Endodermal cell (in vitro differentiated cells): ENCODE measurements at regions not wholly inside any gene's neighbourhood (a gene's known extent, or its start where the extent isn't known, plus 50 kb on each side); places are given as distances from the start of the nearest gene placed in this dataset.

ENCODE experiments used
- DNase-seq: peaks from one replicate; pipeline ENCODE4 v3.0.0-alpha.2; 2017
- H3K27ac ChIP-seq: 2 replicates; pipeline ENCODE4 v1.5.1; 2013; ENCODE audit warnings: mild to moderate bottlenecking, low read depth, low read length, moderate library complexity
- H3K27me3 ChIP-seq: 2 replicates; pipeline ENCODE4 v1.6.1; 2013; ENCODE audit warnings: mild to moderate bottlenecking, low read length, moderate library complexity; ENCODE audit not compliant: insufficient read depth, control insufficient read depth, poor library complexity, severe bottlenecking
- H3K36me3 ChIP-seq: 2 replicates; pipeline ENCODE4 v1.7.0; 2013; ENCODE audit warnings: mild to moderate bottlenecking, low read length, moderate library complexity; ENCODE audit not compliant: control insufficient read depth, insufficient read depth
- H3K4me1 ChIP-seq: one replicate; pipeline ENCODE4 v1.7.0; 2013; ENCODE audit warnings: low read length; ENCODE audit not compliant: control insufficient read depth, insufficient read depth
- H3K4me3 ChIP-seq: 2 replicates; pipeline ENCODE4 v1.5.1; 2013; ENCODE audit warnings: mild to moderate bottlenecking, low read length, moderate library complexity
- H3K9ac ChIP-seq: 2 replicates; pipeline ENCODE4 v1.6.1; 2013; ENCODE audit warnings: mild to moderate bottlenecking, low read length, moderate library complexity; ENCODE audit not compliant: poor library complexity, severe bottlenecking; ENCODE audit errors: extremely low read depth
- H3K9me3 ChIP-seq: 2 replicates; pipeline ENCODE4 v1.6.1; 2013; ENCODE audit warnings: mild to moderate bottlenecking, low read length, moderate library complexity; ENCODE audit not compliant: control insufficient read depth
- H3K27ac Mint-ChIP-seq: 2 replicates; pipeline ENCODE4 v1.8.0; 2020; ENCODE audit warnings: mixed read lengths
- H3K27me3 Mint-ChIP-seq: 2 replicates; pipeline ENCODE4 v1.8.0; 2021; ENCODE audit warnings: mild to moderate bottlenecking, mixed read lengths; ENCODE audit not compliant: insufficient read depth
- H3K36me3 Mint-ChIP-seq: 2 replicates; pipeline ENCODE4 v1.8.0; 2020; ENCODE audit warnings: low read depth, mixed read lengths
- H3K4me1 Mint-ChIP-seq: 2 replicates; pipeline ENCODE4 v1.8.0; 2020; ENCODE audit warnings: mixed read lengths
- H3K4me3 Mint-ChIP-seq: 2 replicates; pipeline ENCODE4 v1.8.0; 2020; ENCODE audit warnings: mild to moderate bottlenecking, moderate library complexity, mixed read lengths
- H3K9me3 Mint-ChIP-seq: 2 replicates; pipeline ENCODE4 v1.8.0; 2020; ENCODE audit warnings: mild to moderate bottlenecking, mixed read lengths
- CTCF ChIP-seq: fragments of 200-600 bp; sonication (generic); conservative IDR thresholded peaks from 2 replicates; pipeline ENCODE4 v1.5.0; 2021; ENCODE audit warnings: antibody characterized with exemption, mild to moderate bottlenecking
- WGBS, 2 experiments: methylation state at CpG; one replicate each; pipeline versions ENCODE4 v1.1.5 to v1.1.7; 2013; ENCODE audit warnings: missing lambda C conversion rate in 2 of 2, mixed read lengths in 1 of 2; ENCODE audit not compliant: insufficient coverage in 1 of 2, insufficient read length in 1 of 2; 5-methylcytosine and 5-hydroxymethylcytosine counted together

GRCh38 chr4:4595252-4595651 is 53.4 kb upstream of the STX18 start:
- peak; percentile 61 for TF ChIP-seq CTCF
- H3K9me3 ChIP-seq, result peaks cover 32% of the 10 kb centered on the region
- no peaks in the 10 kb centered on the region for H3K27me3 ChIP-seq
- peaks cover 30% of the 10 kb centered on the region for H3K36me3 Mint-ChIP-seq
- H3K27me3 Mint-ChIP-seq, result peaks cover 8% of the 10 kb centered on the region
- WGBS, 2 experiments, result 86 to 92% methylated on average over 1 of the region's 1 CpG
- H3K36me3 ChIP-seq, result no peaks in the 10 kb centered on the region
- no peaks in the 10 kb centered on the region for H3K4me1 ChIP-seq
- no peak overlapping the region for H3K27ac Mint-ChIP-seq
- H3K4me3 Mint-ChIP-seq, result no peak overlapping the region
- no peak overlapping the region for H3K4me3 ChIP-seq
- no peak for DNase-seq
- H3K9me3 Mint-ChIP-seq, result peaks cover 35% of the 10 kb centered on the region
- H3K9ac ChIP-seq, result no peak overlapping the region
- H3K4me1 Mint-ChIP-seq, result no peaks in the 10 kb centered on the region
- H3K27ac ChIP-seq, result no peak overlapping the region

- peaks cover 30% of the 10 kb centered on the region for H3K36me3 Mint-ChIP-seq
- no peaks in the 10 kb centered on the region for H3K36me3 ChIP-seq
- no peak overlapping the region for H3K9ac ChIP-seq
- no peak for DNase-seq
- H3K27me3 ChIP-seq, result no peaks in the 10 kb centered on the region
- 90% methylated on average over 5 to 6 of the region's 6 CpGs for WGBS, 2 experiments
- peaks cover 8% of the 10 kb centered on the region for H3K27me3 Mint-ChIP-seq
- H3K27ac ChIP-seq, result no peak overlapping the region
- no peak overlapping the region for H3K4me3 Mint-ChIP-seq
- peaks cover 32% of the 10 kb centered on the region for H3K9me3 ChIP-seq
- no peaks in the 10 kb centered on the region for H3K4me1 ChIP-seq
- no peak overlapping the region for H3K4me3 ChIP-seq
- H3K27ac Mint-ChIP-seq, result no peak overlapping the region
- no peaks in the 10 kb centered on the region for H3K4me1 Mint-ChIP-seq
- peaks cover 35% of the 10 kb centered on the region for H3K9me3 Mint-ChIP-seq
- no peak for TF ChIP-seq CTCF
Measured at GRCh38 chr4:4594285-4594920, 52.6 kb upstream of the STX18 start.

- Mint-ChIP-seq H3K27ac (no peak overlapping the region), H3K27me3 (peaks cover 6% of the 10 kb centered on the region), H3K36me3 (peaks cover 30% of the 10 kb centered on the region), H3K9me3 (peaks cover 35% of the 10 kb centered on the region), H3K4me3 (no peak overlapping the region), H3K4me1 (no peaks in the 10 kb centered on the region)
- Histone ChIP-seq H3K9me3 (peaks cover 32% of the 10 kb centered on the region), H3K36me3 (no peaks in the 10 kb centered on the region), H3K27ac (no peak overlapping the region), H3K27me3 (no peaks in the 10 kb centered on the region), H3K4me3 (no peak overlapping the region), H3K9ac (no peak overlapping the region), H3K4me1 (no peaks in the 10 kb centered on the region)
- TF ChIP-seq CTCF, result no peak
- DNase-seq, result no peak
- WGBS, 2 experiments, result 94% methylated on average over 10 to 11 of the region's 11 CpGs
Measured at GRCh38 chr4:4593596-4594284, 51.9 kb upstream of the STX18 start.
